ENCODE measurements at regions not wholly inside any gene's neighbourhood (a gene's known extent, or its start where the extent isn't known, plus 50 kb on each side); places are given as distances from the start of the nearest gene placed in this dataset.
A peak's percentile ranks its signal among the peaks of the same experiment; 100 is the strongest.
"Not testable (repeated sequence)": the region's sequence is repeated elsewhere in the genome, so short reads cannot be mapped to it uniquely, and the experiment has no call there.

- TF ChIP-seq CTCF (conservative IDR thresholded peaks at IDR 0.05; ENCODE audit: low read depth, low read length): no peak
- no peak overlapping the region for H3K4me3 ChIP-seq (ENCODE audit: low read depth, low read length)
- DNase-seq (ENCODE audit: low read depth): no peak
These were observed 691.0 kb upstream of the MBL2 start for GRCh38 chr10:53463539-53463938.

GRCh38 chr10:53458007-53458406, 685.4 kb upstream of the MBL2 start:
- no peak for TF ChIP-seq CTCF (conservative IDR thresholded peaks at IDR 0.05; ENCODE audit: low read depth, low read length)
- no peak for DNase-seq (ENCODE audit: low read depth)
- H3K4me3 ChIP-seq (ENCODE audit: low read depth, low read length): no peak overlapping the region

DNA sequence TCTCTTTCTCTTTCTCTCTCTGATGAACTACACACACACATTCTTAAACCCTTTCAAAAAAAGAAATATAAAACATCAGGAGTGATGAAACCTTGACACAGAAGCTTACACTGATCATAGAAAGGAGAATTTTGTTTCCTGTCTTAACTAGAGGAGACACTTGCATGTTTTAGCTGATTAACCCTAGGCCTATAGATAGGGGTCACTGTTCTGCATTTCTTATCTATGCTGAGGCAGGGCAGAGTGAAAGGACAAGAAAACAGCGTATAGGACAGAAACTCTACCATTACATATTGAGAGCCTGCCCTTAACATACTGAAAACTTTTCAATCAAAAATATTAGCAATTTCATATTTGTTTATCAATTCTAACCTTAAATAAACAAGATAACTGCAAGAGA, 680.6 kb upstream of the MBL2 start:
- DNase-seq (ENCODE audit: low read depth): no peak
- no peak overlapping the region for H3K4me3 ChIP-seq (ENCODE audit: low read depth, low read length)
- TF ChIP-seq CTCF (conservative IDR thresholded peaks at IDR 0.05; ENCODE audit: low read depth, low read length): peak; percentile 44

DNA sequence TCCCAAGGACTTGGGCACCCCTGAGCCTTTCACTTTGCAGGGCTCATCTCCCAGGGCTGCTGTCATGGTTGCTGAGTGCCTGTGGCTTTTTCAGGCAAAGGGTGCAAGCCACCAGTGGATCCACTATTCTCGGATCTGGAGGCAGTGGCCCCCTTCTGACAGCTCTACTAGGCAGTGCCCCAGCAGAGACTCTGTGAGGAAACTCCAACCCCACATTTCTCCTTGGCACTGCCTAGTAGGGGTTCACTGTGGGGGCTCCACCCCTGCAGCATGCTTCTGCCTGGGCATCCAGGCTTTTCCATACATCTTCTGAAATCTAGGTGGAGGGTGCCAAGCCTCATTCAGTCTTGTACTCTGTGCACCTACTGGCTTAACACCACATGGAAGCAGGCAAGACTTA, 675.0 kb upstream of the MBL2 start:
- no peak for DNase-seq (ENCODE audit: low read depth)
- TF ChIP-seq CTCF (conservative IDR thresholded peaks at IDR 0.05; ENCODE audit: low read depth, low read length): no peak
- no peak overlapping the region for H3K4me3 ChIP-seq (ENCODE audit: low read depth, low read length)

DNA sequence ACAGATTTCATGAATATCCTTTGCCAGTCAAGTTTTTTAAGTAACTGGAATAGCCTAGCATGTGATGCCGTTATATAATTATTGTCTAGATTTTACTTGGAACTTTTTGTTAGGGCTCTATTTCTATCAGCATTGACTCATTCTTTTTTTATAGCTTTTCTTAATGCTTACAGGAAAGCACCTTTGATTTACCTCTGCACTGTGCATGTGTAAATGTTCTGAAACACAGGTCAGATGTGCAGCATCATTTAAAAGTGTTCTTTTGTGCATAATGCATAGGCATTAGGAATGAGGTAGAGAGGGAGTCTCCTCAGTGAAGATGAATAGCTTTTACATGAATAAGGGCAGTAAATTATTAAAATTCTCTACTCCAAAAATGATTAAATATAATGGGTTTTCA, 669.3 kb upstream of the MBL2 start:
- TF ChIP-seq CTCF (conservative IDR thresholded peaks at IDR 0.05; ENCODE audit: low read depth, low read length): no peak
- H3K4me3 ChIP-seq (ENCODE audit: low read depth, low read length): no peak overlapping the region
- no peak for DNase-seq (ENCODE audit: low read depth)

DNA sequence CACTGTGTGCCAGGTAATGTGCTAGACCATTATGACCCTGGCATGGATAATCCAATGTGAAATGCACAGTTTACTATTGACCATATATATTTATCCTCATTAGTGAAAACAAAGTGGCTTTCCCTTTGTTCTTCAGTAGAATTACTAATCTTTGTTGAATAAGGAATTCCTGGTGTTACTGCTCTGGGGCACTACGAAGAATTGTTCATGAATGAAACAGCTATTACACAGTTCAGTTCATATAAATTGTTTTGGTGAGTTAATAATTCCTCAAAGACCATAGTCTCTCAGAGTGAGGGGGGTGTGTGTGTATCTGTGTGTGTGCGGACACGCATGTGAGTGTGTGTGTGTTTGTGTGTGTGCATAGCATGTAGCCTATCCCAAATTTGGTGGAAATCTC, 668.0 kb upstream of the MBL2 start:
- DNase-seq (ENCODE audit: low read depth): no peak
- TF ChIP-seq CTCF (conservative IDR thresholded peaks at IDR 0.05; ENCODE audit: low read depth, low read length): no peak
- no peak overlapping the region for H3K4me3 ChIP-seq (ENCODE audit: low read depth, low read length)

DNA sequence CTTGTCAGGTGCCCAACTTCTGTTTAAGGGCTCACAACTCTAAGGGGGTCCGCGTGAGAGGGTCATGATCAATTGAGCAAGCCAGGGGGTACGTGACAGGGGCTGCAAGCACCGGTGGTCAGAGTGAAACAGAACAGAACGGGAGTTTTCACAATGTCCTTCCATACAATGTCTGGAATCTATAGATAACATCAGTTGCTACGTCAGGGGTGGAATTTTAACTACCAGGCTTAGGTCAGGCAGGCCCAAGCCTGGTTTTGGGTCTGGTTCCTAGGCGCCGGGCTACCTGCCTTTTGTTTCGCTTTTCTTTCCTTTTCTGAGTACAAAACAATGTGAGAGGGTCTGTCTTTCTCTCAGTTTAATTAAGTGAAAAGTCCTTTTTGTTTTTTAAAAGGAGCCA, 666.5 kb upstream of the MBL2 start:
- not testable (repeated sequence) for H3K4me3 ChIP-seq (ENCODE audit: low read depth, low read length); DNase-seq (ENCODE audit: low read depth)

DNA sequence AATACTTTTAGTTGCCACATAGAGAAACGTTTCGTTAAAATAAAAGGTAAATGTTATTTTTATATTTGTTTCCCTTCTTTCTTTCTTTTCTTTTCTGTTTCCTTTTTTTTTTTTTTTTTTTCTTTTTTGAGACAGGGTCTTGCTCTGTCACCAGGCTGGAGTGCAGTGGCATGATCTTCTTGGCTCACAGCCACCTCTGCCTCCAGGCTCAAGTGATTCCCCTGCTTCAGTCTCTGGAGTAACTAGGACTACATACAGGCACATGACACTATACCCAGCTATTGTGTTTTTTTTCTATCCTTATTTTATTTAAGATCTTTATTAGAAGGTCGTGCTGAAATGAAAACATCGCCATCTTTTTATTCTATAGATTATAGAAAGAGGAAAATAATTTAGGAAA, 661.8 kb upstream of the MBL2 start:
- no peak for TF ChIP-seq CTCF (conservative IDR thresholded peaks at IDR 0.05; ENCODE audit: low read depth, low read length)
- no peak overlapping the region for H3K4me3 ChIP-seq (ENCODE audit: low read depth, low read length)
- no peak for DNase-seq (ENCODE audit: low read depth)
